ENCODE measurements at regions not wholly inside any gene's neighbourhood (a gene's known extent, or its start where the extent isn't known, plus 50 kb on each side); places are given as distances from the start of the nearest gene placed in this dataset.

DNA sequence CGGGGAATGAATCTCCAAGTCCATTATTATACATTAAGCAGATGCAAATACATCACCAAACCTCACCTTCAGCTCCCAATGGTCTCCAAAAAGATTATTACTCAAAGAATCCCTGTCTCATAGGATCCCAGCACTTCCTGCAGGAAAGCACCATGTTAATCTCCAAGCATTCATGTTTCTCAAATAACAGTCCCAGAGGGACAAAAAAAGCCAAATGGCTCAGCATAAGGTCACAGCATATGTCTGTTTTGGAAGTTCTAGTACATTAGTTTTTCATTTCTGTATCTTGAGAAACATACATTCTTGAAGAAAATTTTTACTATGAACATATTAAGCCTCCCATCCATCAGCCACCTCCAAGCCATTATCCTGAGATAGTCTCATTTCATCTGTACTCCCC, 103.3 kb downstream of the METTL4 start:
- TF ChIP-seq GATA2 (IDR thresholded peaks at IDR 0.05; ENCODE audit: low read depth, low read length) (no peak), GATA3 (IDR thresholded peaks at IDR 0.05; ENCODE audit: low read depth, low read length) (no peak)
